Lower lobe of right lung (tissue), 2 donors: ENCODE measurements at regions not wholly inside any gene's neighbourhood (a gene's known extent, or its start where the extent isn't known, plus 50 kb on each side); places are given as distances from the start of the nearest gene placed in this dataset.

Source experiments
- ATAC-seq, 2 donors: fragments of 200-7000 bp; cut with Tn5 transposase; one replicate each; pipeline ENCODE4 v1.9.1; 2020 to 2022; ENCODE audit warnings: mild to moderate bottlenecking in 2 of 2, moderate library complexity in 2 of 2
- DNase-seq: peaks from one replicate; pipeline ENCODE4 v3.0.0-alpha.2; 2020
- H3K27ac ChIP-seq: fragments of 200-600 bp; one replicate; pipeline ENCODE4 v1.8.0; 2022
- H3K27me3 ChIP-seq: fragments of 200-600 bp; one replicate; pipeline ENCODE4 v1.8.0; 2022; ENCODE audit warnings: low read depth
- H3K36me3 ChIP-seq: fragments of 200-600 bp; one replicate; pipeline ENCODE4 v1.8.0; 2022; ENCODE audit warnings: mild to moderate bottlenecking
- H3K4me1 ChIP-seq: fragments of 200-600 bp; one replicate; pipeline ENCODE4 v1.8.0; 2022
- H3K4me3 ChIP-seq: fragments of 200-600 bp; one replicate; pipeline ENCODE4 v1.8.0; 2022; ENCODE audit warnings: mild to moderate bottlenecking
- H3K9me3 ChIP-seq: fragments of 200-600 bp; one replicate; pipeline ENCODE4 v1.8.0; 2022
- intact Hi-C: fragments of 100-400 bp; cut with DNase I; formaldehyde crosslinking; loops from one replicate; pipeline ENCODE4 v1.11.0; 2022
- TF ChIP-seq, protein P1 (sequence below): fragments of 200-600 bp; IDR thresholded peaks from one replicate; pipeline ENCODE4 v1.8.0; 2022; ENCODE audit warnings: antibody characterized with exemption, mild to moderate bottlenecking
- donor health status: DM: no; HTN: yes; CAD: no; lungs with severe emphysema.

GRCh38 chr7:96539471-96539870 is 170.2 kb downstream of the SEM1 start:
- H3K36me3 ChIP-seq, result no peaks in the 10 kb centered on the region

GRCh38 chr7:96538632-96539031 is 171.0 kb downstream of the SEM1 start:
- Histone ChIP-seq H3K9me3 (no peaks in the 10 kb centered on the region), H3K4me1 (no peaks in the 10 kb centered on the region), H3K27ac (no peak overlapping the region), H3K36me3 (no peaks in the 10 kb centered on the region), H3K27me3 (no peaks in the 10 kb centered on the region), H3K4me3 (no peak overlapping the region)
- TF ChIP-seq, protein P1, sequence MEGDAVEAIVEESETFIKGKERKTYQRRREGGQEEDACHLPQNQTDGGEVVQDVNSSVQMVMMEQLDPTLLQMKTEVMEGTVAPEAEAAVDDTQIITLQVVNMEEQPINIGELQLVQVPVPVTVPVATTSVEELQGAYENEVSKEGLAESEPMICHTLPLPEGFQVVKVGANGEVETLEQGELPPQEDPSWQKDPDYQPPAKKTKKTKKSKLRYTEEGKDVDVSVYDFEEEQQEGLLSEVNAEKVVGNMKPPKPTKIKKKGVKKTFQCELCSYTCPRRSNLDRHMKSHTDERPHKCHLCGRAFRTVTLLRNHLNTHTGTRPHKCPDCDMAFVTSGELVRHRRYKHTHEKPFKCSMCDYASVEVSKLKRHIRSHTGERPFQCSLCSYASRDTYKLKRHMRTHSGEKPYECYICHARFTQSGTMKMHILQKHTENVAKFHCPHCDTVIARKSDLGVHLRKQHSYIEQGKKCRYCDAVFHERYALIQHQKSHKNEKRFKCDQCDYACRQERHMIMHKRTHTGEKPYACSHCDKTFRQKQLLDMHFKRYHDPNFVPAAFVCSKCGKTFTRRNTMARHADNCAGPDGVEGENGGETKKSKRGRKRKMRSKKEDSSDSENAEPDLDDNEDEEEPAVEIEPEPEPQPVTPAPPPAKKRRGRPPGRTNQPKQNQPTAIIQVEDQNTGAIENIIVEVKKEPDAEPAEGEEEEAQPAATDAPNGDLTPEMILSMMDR, result no peak
- ATAC-seq (no peak), DNase-seq (no peak)
- intact Hi-C loops, result no loop called here

More at GRCh38 chr7:96539471-96539870, 170.2 kb downstream of the SEM1 start:
- no peaks in the 10 kb centered on the region for H3K9me3 ChIP-seq
- no peak overlapping the region for H3K4me3 ChIP-seq
- ATAC-seq (no peak), DNase-seq (no peak)
- no peaks in the 10 kb centered on the region for H3K27me3 ChIP-seq
- TF ChIP-seq, protein P1, result no peak
- intact Hi-C loops, result no loop called here
- H3K27ac ChIP-seq, result no peak overlapping the region
- H3K4me1 ChIP-seq, result no peaks in the 10 kb centered on the region

DNA sequence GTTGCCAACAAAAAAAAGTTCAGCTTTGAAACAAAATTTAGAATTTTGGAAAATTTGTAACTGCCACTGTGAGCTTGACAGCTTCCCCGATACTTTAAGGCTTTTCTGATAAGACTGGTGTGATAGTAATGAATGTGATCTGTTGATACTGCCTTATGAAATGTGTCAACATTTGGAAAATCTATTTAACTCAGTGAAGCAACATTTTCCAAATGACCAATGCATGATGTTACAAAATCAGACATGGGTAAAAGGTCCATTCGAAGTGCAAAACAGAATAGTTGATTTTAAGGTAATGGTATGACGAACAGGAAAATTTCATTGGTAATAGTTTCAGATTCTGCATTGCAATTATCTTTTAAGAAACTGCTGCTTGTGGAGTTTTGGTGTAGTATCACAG is 175.4 kb downstream of the SEM1 start:
- intact Hi-C loops, result no loop called here
- H3K27me3 ChIP-seq, result no peaks in the 10 kb centered on the region
- DNase-seq, result no peak
- TF ChIP-seq, protein P1, result no peak
- H3K27ac ChIP-seq, result no peak overlapping the region
- H3K9me3 ChIP-seq, result no peaks in the 10 kb centered on the region
- H3K4me3 ChIP-seq, result no peak overlapping the region
- no peaks in the 10 kb centered on the region for H3K4me1 ChIP-seq
- no peak for ATAC-seq
- H3K36me3 ChIP-seq, result no peaks in the 10 kb centered on the region

DNA sequence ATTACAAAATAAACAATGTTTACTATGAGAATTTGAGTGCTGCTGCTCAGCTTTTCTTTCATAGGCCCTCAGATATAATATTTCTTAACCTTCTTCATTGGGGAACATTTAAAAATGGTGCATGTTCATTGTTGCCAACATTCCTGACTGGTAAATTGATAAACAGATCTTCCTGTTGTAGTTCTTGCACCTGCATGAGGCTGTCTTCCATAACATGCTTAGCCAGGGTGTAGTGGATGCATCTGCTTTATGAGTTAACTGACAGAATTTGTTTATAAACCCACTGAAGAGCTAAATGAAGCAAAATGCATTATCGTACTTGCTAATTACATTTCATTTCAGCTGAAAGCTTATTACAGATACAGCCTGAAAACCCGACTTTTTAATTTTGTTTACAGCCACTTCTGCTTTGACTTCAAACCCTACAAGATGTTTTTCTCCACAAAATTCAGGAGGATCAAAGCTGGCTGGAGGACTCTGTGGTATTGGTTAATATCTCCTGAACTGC is 177.2 kb downstream of the SEM1 start:
- TF ChIP-seq, protein P1, result no peak
- H3K4me3 ChIP-seq, result no peak overlapping the region
- H3K9me3 ChIP-seq, result no peaks in the 10 kb centered on the region
- ATAC-seq (no peak), DNase-seq (no peak)
- no peaks in the 10 kb centered on the region for H3K27me3 ChIP-seq
- H3K4me1 ChIP-seq, result no peaks in the 10 kb centered on the region
- intact Hi-C loops, result no loop called here
- no peak overlapping the region for H3K27ac ChIP-seq
- H3K36me3 ChIP-seq, result no peaks in the 10 kb centered on the region

GRCh38 chr7:96531331-96531730 is 178.3 kb downstream of the SEM1 start:
- TF ChIP-seq, protein P1, result no peak
- intact Hi-C loops, result no loop called here

DNA sequence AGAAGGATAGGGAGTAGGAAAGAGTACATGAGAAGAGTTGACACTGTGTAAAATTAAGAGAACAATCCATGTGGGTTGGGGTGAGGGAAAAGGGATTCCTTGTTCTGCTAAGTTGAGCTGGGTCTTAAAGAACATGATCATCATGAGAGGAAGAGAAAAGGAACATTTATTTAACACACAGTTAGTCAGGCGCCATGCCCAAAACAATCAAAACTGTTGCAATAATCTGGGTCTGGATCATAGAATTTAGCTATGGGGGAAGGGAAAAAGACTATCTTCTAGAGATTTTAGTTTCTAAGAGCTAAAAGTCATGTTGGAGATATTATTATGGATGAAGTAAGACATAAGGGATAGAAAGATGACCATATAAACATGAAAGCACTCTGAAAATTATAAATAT is 178.9 kb downstream of the SEM1 start:
- Histone ChIP-seq H3K4me3 (no peak overlapping the region), H3K27me3 (no peaks in the 10 kb centered on the region), H3K27ac (no peak overlapping the region), H3K36me3 (no peaks in the 10 kb centered on the region), H3K9me3 (no peaks in the 10 kb centered on the region), H3K4me1 (no peaks in the 10 kb centered on the region)
- no peak for ATAC-seq
- intact Hi-C loops, result no loop called here
- DNase-seq, result no peak
- TF ChIP-seq, protein P1, result no peak

More at GRCh38 chr7:96531331-96531730, 178.3 kb downstream of the SEM1 start:
- no peak for ATAC-seq
- H3K27me3 ChIP-seq, result no peaks in the 10 kb centered on the region
- DNase-seq, result no peak
- H3K9me3 ChIP-seq, result no peaks in the 10 kb centered on the region
- H3K4me3 ChIP-seq, result no peak overlapping the region
- no peaks in the 10 kb centered on the region for H3K4me1 ChIP-seq
- H3K36me3 ChIP-seq, result no peaks in the 10 kb centered on the region
- H3K27ac ChIP-seq, result no peak overlapping the region
